ENCODE measurements at regions not wholly inside any gene's neighbourhood (a gene's known extent, or its start where the extent isn't known, plus 50 kb on each side); places are given as distances from the start of the nearest gene placed in this dataset.

GRCh38 chr13:59121507-59121906 lies 1042.2 kb downstream of the DIAPH3 start:
- Histone ChIP-seq H3K4me3 (ENCODE audit: low read depth in 1 of 3, low read length in 3 of 3) (no peak overlapping the region), H3K27me3 (ENCODE audit: control insufficient read depth in 4 of 4, insufficient read depth in 4 of 4, low read length in 3 of 4) (no peaks in the 10 kb centered on the region), H3K36me3 (ENCODE audit: control insufficient read depth in 4 of 4, insufficient read depth in 3 of 4, low read depth in 1 of 4, low read length in 3 of 4) (no peaks in the 10 kb centered on the region), H3K9me3 (ENCODE audit: control insufficient read depth in 4 of 4, low read length in 3 of 4) (no peaks in the 10 kb centered on the region), H3K27ac (ENCODE audit: low read depth in 1 of 2, low read length in 2 of 2) (no peak overlapping the region), H3K9ac (ENCODE audit: low read depth in 1 of 2, low read length in 2 of 2) (no peak overlapping the region), H3K4me1 (ENCODE audit: control insufficient read depth in 4 of 4, insufficient read depth in 4 of 4, low read length in 3 of 4) (no peaks in the 10 kb centered on the region)
- no peak for DNase-seq (ENCODE audit: low spot score)
- 75% methylated on average over 3 of the region's 3 CpGs for WGBS
- TF ChIP-seq ZBTB33 (IDR thresholded peaks at IDR 0.05): no peak
- no peak for TF ChIP-seq HNF4A (conservative IDR thresholded peaks at IDR 0.05)
- TF ChIP-seq NR2F2 (IDR thresholded peaks at IDR 0.05): no peak
- no peak for TF ChIP-seq SP1 (IDR thresholded peaks at IDR 0.05)

- Histone ChIP-seq H3K4me3 (ENCODE audit: low read depth in 1 of 3, low read length in 3 of 3) (no peak overlapping the region), H3K9me3 (ENCODE audit: control insufficient read depth in 4 of 4, low read length in 3 of 4) (no peaks in the 10 kb centered on the region), H3K27me3 (ENCODE audit: control insufficient read depth in 4 of 4, insufficient read depth in 4 of 4, low read length in 3 of 4) (no peaks in the 10 kb centered on the region), H3K36me3 (ENCODE audit: control insufficient read depth in 4 of 4, insufficient read depth in 3 of 4, low read depth in 1 of 4, low read length in 3 of 4) (no peaks in the 10 kb centered on the region), H3K4me1 (ENCODE audit: control insufficient read depth in 4 of 4, insufficient read depth in 4 of 4, low read length in 3 of 4) (no peaks in the 10 kb centered on the region), H3K27ac (ENCODE audit: low read depth in 1 of 2, low read length in 2 of 2) (no peak overlapping the region), H3K9ac (ENCODE audit: low read depth in 1 of 2, low read length in 2 of 2) (no peak overlapping the region)
- 88% methylated on average over 3 of the region's 3 CpGs for WGBS
- no peak for DNase-seq (ENCODE audit: low spot score)
- TF ChIP-seq SP1 (IDR thresholded peaks at IDR 0.05): no peak
- no peak for TF ChIP-seq ZBTB33 (IDR thresholded peaks at IDR 0.05)
- TF ChIP-seq NR2F2 (IDR thresholded peaks at IDR 0.05): no peak
- no peak for TF ChIP-seq JUND (IDR thresholded peaks at IDR 0.05)
These were observed 1037.3 kb downstream of the DIAPH3 start for GRCh38 chr13:59126474-59126873.

GRCh38 chr13:59133903-59134302 lies 1029.8 kb downstream of the DIAPH3 start:
- WGBS: 69% methylated on average over 3 of the region's 3 CpGs
- H3K9ac ChIP-seq (ENCODE audit: low read depth in 1 of 2, low read length in 2 of 2): no peak overlapping the region
- H3K27me3 ChIP-seq (ENCODE audit: control insufficient read depth in 4 of 4, insufficient read depth in 4 of 4, low read length in 3 of 4): no peaks in the 10 kb centered on the region
- no peaks in the 10 kb centered on the region for H3K36me3 ChIP-seq (ENCODE audit: control insufficient read depth in 4 of 4, insufficient read depth in 3 of 4, low read depth in 1 of 4, low read length in 3 of 4)
- no peak overlapping the region for H3K4me3 ChIP-seq (ENCODE audit: low read depth in 1 of 3, low read length in 3 of 3)
- no peaks in the 10 kb centered on the region for H3K9me3 ChIP-seq (ENCODE audit: control insufficient read depth in 4 of 4, low read length in 3 of 4)
- no peak overlapping the region for H3K27ac ChIP-seq (ENCODE audit: low read depth in 1 of 2, low read length in 2 of 2)
- H3K4me1 ChIP-seq (ENCODE audit: control insufficient read depth in 4 of 4, insufficient read depth in 4 of 4, low read length in 3 of 4): no peaks in the 10 kb centered on the region
- DNase-seq (ENCODE audit: low spot score): no peak
- TF ChIP-seq FOXA1 (IDR thresholded peaks at IDR 0.05): no peak
- TF ChIP-seq SP1 (IDR thresholded peaks at IDR 0.05): no peak
- TF ChIP-seq YY1 (IDR thresholded peaks at IDR 0.05): no peak
- TF ChIP-seq HNF4G (IDR thresholded peaks at IDR 0.05): no peak
- no peak for TF ChIP-seq ATF3 (IDR thresholded peaks at IDR 0.05)
- TF ChIP-seq GABPA (IDR thresholded peaks at IDR 0.05 in 1 of 2, conservative IDR thresholded peaks at IDR 0.05 in 1 of 2): no peak
- no peak for TF ChIP-seq CTCF (IDR thresholded peaks at IDR 0.05; ENCODE audit: low read depth, low read length, missing input control)
- no peak for TF ChIP-seq JUND (IDR thresholded peaks at IDR 0.05)
- TF ChIP-seq MAX (IDR thresholded peaks at IDR 0.05): no peak
- TF ChIP-seq REST (IDR thresholded peaks at IDR 0.05): no peak
- TF ChIP-seq EGR1 (IDR thresholded peaks at IDR 0.05; ENCODE audit: low read depth in 2 of 2): no peak
- no peak for TF ChIP-seq FOXA2 (IDR thresholded peaks at IDR 0.05)
- TF ChIP-seq TAF1 (conservative IDR thresholded peaks at IDR 0.05): no peak
- no peak for TF ChIP-seq HNF4A (conservative IDR thresholded peaks at IDR 0.05)
- no peak for TF ChIP-seq NR2F2 (IDR thresholded peaks at IDR 0.05)
- no peak for TF ChIP-seq RAD21 (IDR thresholded peaks at IDR 0.05)
